ENCODE measurements at regions not wholly inside any gene's neighbourhood (a gene's known extent, or its start where the extent isn't known, plus 50 kb on each side); places are given as distances from the start of the nearest gene placed in this dataset.

- Histone ChIP-seq H3K4me3 (ENCODE audit: low read length) (no peak overlapping the region), H3K4me1 (ENCODE audit: control insufficient read depth, insufficient read depth, low read length) (no peaks in the 10 kb centered on the region), H3K9me3 (replicated peaks; ENCODE audit: control insufficient read depth, low read depth, low read length) (no peaks in the 10 kb centered on the region), H3K27me3 (ENCODE audit: control insufficient read depth, insufficient read depth, low read length) (no peaks in the 10 kb centered on the region), H3K27ac (ENCODE audit: low read length) (no peak overlapping the region), H3K36me3 (ENCODE audit: control insufficient read depth, insufficient read depth, low read length) (no peaks in the 10 kb centered on the region)
- WGBS (ENCODE audit: insufficient coverage), result no CpG with 5 or more reads among the region's 1 CpG
- DNase-seq, result no peak
Observed at GRCh38 chr6:120852293-120852849, 481.9 kb downstream of the TBC1D32 start.

- Histone ChIP-seq H3K4me3 (ENCODE audit: low read length) (no peak overlapping the region), H3K36me3 (ENCODE audit: control insufficient read depth, insufficient read depth, low read length) (no peaks in the 10 kb centered on the region), H3K27me3 (ENCODE audit: control insufficient read depth, insufficient read depth, low read length) (no peaks in the 10 kb centered on the region), H3K9me3 (replicated peaks; ENCODE audit: control insufficient read depth, low read depth, low read length) (no peaks in the 10 kb centered on the region), H3K27ac (ENCODE audit: low read length) (no peak overlapping the region), H3K4me1 (ENCODE audit: control insufficient read depth, insufficient read depth, low read length) (no peaks in the 10 kb centered on the region)
- WGBS (ENCODE audit: insufficient coverage), result no CpG with 5 or more reads among the region's 2 CpGs
- peak; percentile 12 for DNase-seq
Observed at GRCh38 chr6:120826253-120826652, 508.0 kb downstream of the TBC1D32 start.

- Histone ChIP-seq H3K36me3 (ENCODE audit: control insufficient read depth, insufficient read depth, low read length) (no peaks in the 10 kb centered on the region), H3K4me1 (ENCODE audit: control insufficient read depth, insufficient read depth, low read length) (no peaks in the 10 kb centered on the region), H3K4me3 (ENCODE audit: low read length) (no peak overlapping the region), H3K27ac (ENCODE audit: low read length) (no peak overlapping the region), H3K27me3 (ENCODE audit: control insufficient read depth, insufficient read depth, low read length) (no peaks in the 10 kb centered on the region), H3K9me3 (replicated peaks; ENCODE audit: control insufficient read depth, low read depth, low read length) (peaks cover 9% of the 10 kb centered on the region)
- no peak for DNase-seq
Observed at GRCh38 chr6:120816794-120817193, 517.5 kb downstream of the TBC1D32 start.

GRCh38 chr6:120805276-120805675, 529.0 kb downstream of the TBC1D32 start:
- 100% methylated on average over 1 of the region's 3 CpGs for WGBS (ENCODE audit: insufficient coverage)
- Histone ChIP-seq H3K27me3 (ENCODE audit: control insufficient read depth, insufficient read depth, low read length) (no peaks in the 10 kb centered on the region), H3K9me3 (replicated peaks; ENCODE audit: control insufficient read depth, low read depth, low read length) (no peaks in the 10 kb centered on the region)

GRCh38 chr6:120804612-120805011, 529.7 kb downstream of the TBC1D32 start:
- H3K27me3 ChIP-seq (ENCODE audit: control insufficient read depth, insufficient read depth, low read length), result no peaks in the 10 kb centered on the region
- H3K4me1 ChIP-seq (ENCODE audit: control insufficient read depth, insufficient read depth, low read length), result no peaks in the 10 kb centered on the region
- no peak overlapping the region for H3K27ac ChIP-seq (ENCODE audit: low read length)
- no peaks in the 10 kb centered on the region for H3K36me3 ChIP-seq (ENCODE audit: control insufficient read depth, insufficient read depth, low read length)
- no peaks in the 10 kb centered on the region for H3K9me3 ChIP-seq (replicated peaks; ENCODE audit: control insufficient read depth, low read depth, low read length)
- WGBS (ENCODE audit: insufficient coverage), result no CpG with 5 or more reads among the region's 2 CpGs
- no peak for DNase-seq
- H3K4me3 ChIP-seq (ENCODE audit: low read length), result no peak overlapping the region

More at GRCh38 chr6:120805276-120805675, 529.0 kb downstream of the TBC1D32 start:
- Histone ChIP-seq H3K4me3 (ENCODE audit: low read length) (no peak overlapping the region), H3K27ac (ENCODE audit: low read length) (no peak overlapping the region), H3K4me1 (ENCODE audit: control insufficient read depth, insufficient read depth, low read length) (no peaks in the 10 kb centered on the region), H3K36me3 (ENCODE audit: control insufficient read depth, insufficient read depth, low read length) (no peaks in the 10 kb centered on the region)
- DNase-seq, result no peak

- H3K27me3 ChIP-seq (ENCODE audit: control insufficient read depth, insufficient read depth, low read length), result no peaks in the 10 kb centered on the region
- no peak overlapping the region for H3K4me3 ChIP-seq (ENCODE audit: low read length)
- peak; percentile 4 for DNase-seq
- 92% methylated on average over 8 of the region's 10 CpGs for WGBS (ENCODE audit: insufficient coverage)
- no peak overlapping the region for H3K27ac ChIP-seq (ENCODE audit: low read length)
- H3K36me3 ChIP-seq (ENCODE audit: control insufficient read depth, insufficient read depth, low read length), result no peaks in the 10 kb centered on the region
- no peaks in the 10 kb centered on the region for H3K9me3 ChIP-seq (replicated peaks; ENCODE audit: control insufficient read depth, low read depth, low read length)
- no peaks in the 10 kb centered on the region for H3K4me1 ChIP-seq (ENCODE audit: control insufficient read depth, insufficient read depth, low read length)
Observed at GRCh38 chr6:120786682-120787081, 547.6 kb downstream of the TBC1D32 start.

GRCh38 chr6:120786256-120786655, 548.0 kb downstream of the TBC1D32 start:
- Histone ChIP-seq H3K27ac (ENCODE audit: low read length) (no peak overlapping the region), H3K4me3 (ENCODE audit: low read length) (no peak overlapping the region), H3K27me3 (ENCODE audit: control insufficient read depth, insufficient read depth, low read length) (no peaks in the 10 kb centered on the region), H3K9me3 (replicated peaks; ENCODE audit: control insufficient read depth, low read depth, low read length) (no peaks in the 10 kb centered on the region), H3K36me3 (ENCODE audit: control insufficient read depth, insufficient read depth, low read length) (no peaks in the 10 kb centered on the region), H3K4me1 (ENCODE audit: control insufficient read depth, insufficient read depth, low read length) (no peaks in the 10 kb centered on the region)
- 92% methylated on average over 7 of the region's 8 CpGs for WGBS (ENCODE audit: insufficient coverage)
- DNase-seq, result no peak

- DNase-seq, result no peak
- Histone ChIP-seq H3K27ac (ENCODE audit: low read length) (no peak overlapping the region), H3K9me3 (replicated peaks; ENCODE audit: control insufficient read depth, low read depth, low read length) (no peaks in the 10 kb centered on the region), H3K36me3 (ENCODE audit: control insufficient read depth, insufficient read depth, low read length) (no peaks in the 10 kb centered on the region), H3K27me3 (ENCODE audit: control insufficient read depth, insufficient read depth, low read length) (no peaks in the 10 kb centered on the region), H3K4me3 (ENCODE audit: low read length) (no peak overlapping the region), H3K4me1 (ENCODE audit: control insufficient read depth, insufficient read depth, low read length) (no peaks in the 10 kb centered on the region)
- 96% methylated on average over 5 of the region's 7 CpGs for WGBS (ENCODE audit: insufficient coverage)
Observed at GRCh38 chr6:120785459-120786086, 548.7 kb downstream of the TBC1D32 start.

GRCh38 chr6:120779441-120779840, 554.8 kb downstream of the TBC1D32 start:
- H3K27ac ChIP-seq (ENCODE audit: low read length), result no peak overlapping the region
- no peaks in the 10 kb centered on the region for H3K4me1 ChIP-seq (ENCODE audit: control insufficient read depth, insufficient read depth, low read length)
- no peaks in the 10 kb centered on the region for H3K36me3 ChIP-seq (ENCODE audit: control insufficient read depth, insufficient read depth, low read length)
- no peak overlapping the region for H3K4me3 ChIP-seq (ENCODE audit: low read length)
- peaks cover 4% of the 10 kb centered on the region for H3K9me3 ChIP-seq (replicated peaks; ENCODE audit: control insufficient read depth, low read depth, low read length)
- no peak for DNase-seq
- WGBS (ENCODE audit: insufficient coverage), result 94% methylated on average over 2 of the region's 4 CpGs
- H3K27me3 ChIP-seq (ENCODE audit: control insufficient read depth, insufficient read depth, low read length), result no peaks in the 10 kb centered on the region

- no CpG with 5 or more reads among the region's 3 CpGs for WGBS (ENCODE audit: insufficient coverage)
- DNase-seq, result no peak
Observed at GRCh38 chr6:120775698-120776097, 558.6 kb downstream of the TBC1D32 start.

GRCh38 chr6:120774275-120774674, 560.0 kb downstream of the TBC1D32 start:
- Histone ChIP-seq H3K27me3 (ENCODE audit: control insufficient read depth, insufficient read depth, low read length) (no peaks in the 10 kb centered on the region), H3K27ac (ENCODE audit: low read length) (no peak overlapping the region), H3K9me3 (replicated peaks; ENCODE audit: control insufficient read depth, low read depth, low read length) (peaks cover 4% of the 10 kb centered on the region), H3K36me3 (ENCODE audit: control insufficient read depth, insufficient read depth, low read length) (no peaks in the 10 kb centered on the region), H3K4me1 (ENCODE audit: control insufficient read depth, insufficient read depth, low read length) (no peaks in the 10 kb centered on the region), H3K4me3 (ENCODE audit: low read length) (no peak overlapping the region)
- DNase-seq, result no peak
- WGBS (ENCODE audit: insufficient coverage), result no CpG with 5 or more reads among the region's 1 CpG

More at GRCh38 chr6:120775698-120776097, 558.6 kb downstream of the TBC1D32 start:
- peaks cover 4% of the 10 kb centered on the region for H3K9me3 ChIP-seq (replicated peaks; ENCODE audit: control insufficient read depth, low read depth, low read length)
- no peaks in the 10 kb centered on the region for H3K4me1 ChIP-seq (ENCODE audit: control insufficient read depth, insufficient read depth, low read length)
- no peaks in the 10 kb centered on the region for H3K27me3 ChIP-seq (ENCODE audit: control insufficient read depth, insufficient read depth, low read length)
- H3K36me3 ChIP-seq (ENCODE audit: control insufficient read depth, insufficient read depth, low read length), result no peaks in the 10 kb centered on the region
- H3K4me3 ChIP-seq (ENCODE audit: low read length), result no peak overlapping the region
- H3K27ac ChIP-seq (ENCODE audit: low read length), result no peak overlapping the region
